NT2/D1 (cell line): ENCODE measurements at regions not wholly inside any gene's neighbourhood (a gene's known extent, or its start where the extent isn't known, plus 50 kb on each side); places are given as distances from the start of the nearest gene placed in this dataset.

Experiments used
- DNase-seq: peaks from one replicate; pipeline ENCODE4 v3.0.0-alpha.2; 2011; ENCODE audit warnings: low read depth, low spot score
- H3K27me3 ChIP-seq: 2 replicates; pipeline ENCODE4 v1.6.0; 2011; ENCODE audit warnings: mild to moderate bottlenecking; ENCODE audit not compliant: insufficient read length, insufficient read depth
- H3K36me3 ChIP-seq: 2 replicates; pipeline ENCODE4 v1.6.1; 2011; ENCODE audit warnings: mild to moderate bottlenecking, low read length, mixed read lengths; ENCODE audit not compliant: insufficient read depth, insufficient read length
- H3K4me1 ChIP-seq: 2 replicates; pipeline ENCODE4 v1.5.1; 2011; ENCODE audit not compliant: insufficient read depth, insufficient read length
- H3K4me3 ChIP-seq: 2 replicates; pipeline ENCODE4 v1.5.1; 2011; ENCODE audit warnings: low read depth; ENCODE audit not compliant: insufficient read length
- H3K9ac ChIP-seq: 2 replicates; pipeline ENCODE4 v1.6.0; 2011; ENCODE audit warnings: low read depth; ENCODE audit not compliant: insufficient read length
- H3K9me3 ChIP-seq: 2 replicates; pipeline ENCODE4 v1.5.1; 2011; ENCODE audit warnings: mild to moderate bottlenecking, low read length; ENCODE audit not compliant: insufficient read depth
- SUZ12 ChIP-seq: IDR thresholded peaks from 2 replicates; pipeline ENCODE4 v1.6.1; 2011; ENCODE audit not compliant: insufficient read length, insufficient read depth; ENCODE audit errors: extremely low read depth
- YY1 ChIP-seq: IDR thresholded peaks from 2 replicates; pipeline ENCODE4 v1.6.1; 2011; ENCODE audit not compliant: insufficient read length, insufficient read depth
- ZNF274 ChIP-seq: IDR thresholded peaks from 2 replicates; pipeline ENCODE4 v1.6.1; 2011; ENCODE audit warnings: mild to moderate bottlenecking, low read depth, low read length

DNA sequence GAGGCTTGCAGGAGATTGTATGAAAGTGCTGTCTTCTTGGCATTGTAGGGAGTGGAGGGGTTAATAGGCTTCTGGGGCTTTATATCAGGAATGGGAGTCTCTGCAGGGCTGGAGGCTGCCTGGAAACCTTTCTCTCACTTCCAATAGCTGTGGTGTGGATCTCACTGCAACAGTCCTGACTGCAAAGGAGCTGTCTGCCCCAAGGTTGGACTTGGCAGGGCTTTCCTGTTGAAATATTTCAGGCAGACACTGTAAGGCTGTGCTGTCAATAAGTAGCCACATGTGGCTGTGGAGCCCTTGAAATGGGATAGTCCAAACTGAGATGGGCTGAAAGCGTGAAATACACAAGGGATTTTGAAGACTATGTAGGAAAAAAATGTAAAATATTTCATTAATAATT is 399.1 kb upstream of the SPRED2 start:
- no peak for DNase-seq
- Histone ChIP-seq H3K36me3 (no peaks in the 10 kb centered on the region), H3K4me3 (no peak overlapping the region), H3K4me1 (no peaks in the 10 kb centered on the region), H3K27me3 (no peaks in the 10 kb centered on the region), H3K9me3 (no peaks in the 10 kb centered on the region), H3K9ac (no peak overlapping the region)
- TF ChIP-seq SUZ12 (no peak), ZNF274 (no peak), YY1 (no peak)

- no peaks in the 10 kb centered on the region for H3K9me3 ChIP-seq
- no peaks in the 10 kb centered on the region for H3K27me3 ChIP-seq
- TF ChIP-seq ZNF274 = no peak
- TF ChIP-seq YY1 = no peak
- TF ChIP-seq SUZ12 = no peak
- no peak for DNase-seq
- no peaks in the 10 kb centered on the region for H3K4me1 ChIP-seq
- H3K4me3 ChIP-seq = no peak overlapping the region
- H3K9ac ChIP-seq = no peak overlapping the region
- no peaks in the 10 kb centered on the region for H3K36me3 ChIP-seq
These were observed 394.2 kb upstream of the SPRED2 start for GRCh38 chr2:65826567-65826966.

GRCh38 chr2:65823511-65823910 is 391.1 kb upstream of the SPRED2 start:
- Histone ChIP-seq H3K4me3 (no peak overlapping the region), H3K36me3 (no peaks in the 10 kb centered on the region), H3K9me3 (no peaks in the 10 kb centered on the region; the same call in 1 of the 2 replicates), H3K4me1 (no peaks in the 10 kb centered on the region), H3K27me3 (no peaks in the 10 kb centered on the region), H3K9ac (no peak overlapping the region)
- TF ChIP-seq SUZ12 (no peak), ZNF274 (no peak)
- DNase-seq = no peak

GRCh38 chr2:65820454-65820853 is 388.1 kb upstream of the SPRED2 start:
- no peak overlapping the region for H3K4me3 ChIP-seq
- H3K9me3 ChIP-seq = no peaks in the 10 kb centered on the region; the same call in 1 of the 2 replicates
- no peak for TF ChIP-seq SUZ12
- TF ChIP-seq ZNF274 = no peak
- no peak for DNase-seq
- H3K27me3 ChIP-seq = no peaks in the 10 kb centered on the region
- no peak overlapping the region for H3K9ac ChIP-seq
- H3K36me3 ChIP-seq = no peaks in the 10 kb centered on the region
- H3K4me1 ChIP-seq = no peaks in the 10 kb centered on the region

DNA sequence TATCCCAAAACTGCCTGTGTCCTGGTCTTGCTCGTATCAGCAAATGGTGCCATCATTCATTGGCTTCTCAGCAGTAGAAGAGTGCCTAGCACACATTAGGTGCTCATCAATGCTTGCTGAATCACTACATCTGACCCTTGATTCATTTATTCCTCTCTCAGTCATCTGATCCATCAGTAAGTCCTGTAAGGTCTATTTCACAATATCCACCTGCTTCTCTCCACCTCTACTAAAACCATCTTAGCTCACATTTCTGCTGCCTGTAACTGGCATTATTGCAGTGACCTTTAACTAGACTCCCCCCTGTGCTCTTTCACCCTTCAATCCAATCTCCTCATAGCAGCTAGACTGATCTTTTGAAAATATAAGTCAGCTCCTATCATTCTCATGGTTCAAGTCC is 387.6 kb upstream of the SPRED2 start:
- DNase-seq = no peak
- no peaks in the 10 kb centered on the region for H3K27me3 ChIP-seq
- TF ChIP-seq SUZ12 (no peak), ZNF274 (no peak), YY1 (no peak)
- H3K9ac ChIP-seq = no peak overlapping the region
- H3K9me3 ChIP-seq = no peaks in the 10 kb centered on the region; the same call in 1 of the 2 replicates
- H3K4me3 ChIP-seq = no peak overlapping the region
- H3K36me3 ChIP-seq = no peaks in the 10 kb centered on the region
- H3K4me1 ChIP-seq = no peaks in the 10 kb centered on the region

- H3K9ac ChIP-seq = no peak overlapping the region
- TF ChIP-seq ZNF274 = no peak
These were observed 386.6 kb upstream of the SPRED2 start for GRCh38 chr2:65818873-65819451.

DNA sequence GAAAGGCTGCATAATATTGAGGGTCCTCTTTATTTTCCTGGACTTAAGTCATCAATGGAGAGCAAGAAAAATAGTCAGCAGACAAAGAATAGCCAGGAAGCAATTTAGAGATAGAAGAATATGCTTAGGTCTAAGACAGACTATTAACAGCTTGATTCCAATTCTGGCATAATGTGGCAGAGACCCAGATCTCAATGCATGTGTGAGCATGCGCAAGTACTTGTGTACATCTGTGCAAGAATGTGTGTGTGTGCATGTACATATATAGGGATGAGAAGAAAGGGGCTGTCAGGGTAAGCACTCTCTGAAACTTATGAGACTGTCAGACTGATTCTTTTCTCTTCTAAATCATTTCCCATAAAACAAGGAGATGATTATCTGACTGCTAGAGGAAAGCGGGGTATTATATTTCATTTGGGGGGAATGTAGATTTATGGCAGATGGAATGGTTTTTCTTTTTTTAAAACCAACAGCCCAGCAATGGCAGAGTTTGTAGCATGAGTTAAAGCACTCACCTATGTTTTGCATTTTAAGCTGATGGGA is 381.3 kb upstream of the SPRED2 start:
- Histone ChIP-seq H3K27me3 (no peaks in the 10 kb centered on the region), H3K9ac (no peak overlapping the region), H3K36me3 (no peaks in the 10 kb centered on the region), H3K9me3 (no peaks in the 10 kb centered on the region), H3K4me3 (no peak overlapping the region), H3K4me1 (no peaks in the 10 kb centered on the region)
- DNase-seq = no peak
- TF ChIP-seq YY1 (no peak), ZNF274 (no peak), SUZ12 (no peak)

More at GRCh38 chr2:65818873-65819451, 386.6 kb upstream of the SPRED2 start:
- no peak for DNase-seq
- Histone ChIP-seq H3K9me3 (no peaks in the 10 kb centered on the region; the same call in 1 of the 2 replicates), H3K27me3 (no peaks in the 10 kb centered on the region), H3K4me1 (no peaks in the 10 kb centered on the region), H3K4me3 (no peak overlapping the region), H3K36me3 (no peaks in the 10 kb centered on the region)

GRCh38 chr2:65812887-65813286 is 380.5 kb upstream of the SPRED2 start:
- DNase-seq = no peak
- TF ChIP-seq YY1 (no peak), SUZ12 (no peak), ZNF274 (no peak)
- Histone ChIP-seq H3K27me3 (no peaks in the 10 kb centered on the region), H3K9me3 (0 out of 2 replicates have a peak, but pooled peaks cover 2% of the 10 kb centered on the region), H3K36me3 (no peaks in the 10 kb centered on the region), H3K4me1 (no peaks in the 10 kb centered on the region), H3K4me3 (no peak overlapping the region), H3K9ac (no peak overlapping the region)
